ENCODE measurements at regions not wholly inside any gene's neighbourhood (a gene's known extent, or its start where the extent isn't known, plus 50 kb on each side); places are given as distances from the start of the nearest gene placed in this dataset.

- TF ChIP-seq, protein P1, sequence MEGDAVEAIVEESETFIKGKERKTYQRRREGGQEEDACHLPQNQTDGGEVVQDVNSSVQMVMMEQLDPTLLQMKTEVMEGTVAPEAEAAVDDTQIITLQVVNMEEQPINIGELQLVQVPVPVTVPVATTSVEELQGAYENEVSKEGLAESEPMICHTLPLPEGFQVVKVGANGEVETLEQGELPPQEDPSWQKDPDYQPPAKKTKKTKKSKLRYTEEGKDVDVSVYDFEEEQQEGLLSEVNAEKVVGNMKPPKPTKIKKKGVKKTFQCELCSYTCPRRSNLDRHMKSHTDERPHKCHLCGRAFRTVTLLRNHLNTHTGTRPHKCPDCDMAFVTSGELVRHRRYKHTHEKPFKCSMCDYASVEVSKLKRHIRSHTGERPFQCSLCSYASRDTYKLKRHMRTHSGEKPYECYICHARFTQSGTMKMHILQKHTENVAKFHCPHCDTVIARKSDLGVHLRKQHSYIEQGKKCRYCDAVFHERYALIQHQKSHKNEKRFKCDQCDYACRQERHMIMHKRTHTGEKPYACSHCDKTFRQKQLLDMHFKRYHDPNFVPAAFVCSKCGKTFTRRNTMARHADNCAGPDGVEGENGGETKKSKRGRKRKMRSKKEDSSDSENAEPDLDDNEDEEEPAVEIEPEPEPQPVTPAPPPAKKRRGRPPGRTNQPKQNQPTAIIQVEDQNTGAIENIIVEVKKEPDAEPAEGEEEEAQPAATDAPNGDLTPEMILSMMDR (IDR thresholded peaks at IDR 0.05; ENCODE audit: low read depth, low read length, missing control alignments), result no peak
- H3K4me3 ChIP-seq (replicated peaks; ENCODE audit: low read depth, low read length), result no peak overlapping the region
- DNase-seq (ENCODE audit: extremely low read depth, low read depth), result no peak
Measured at GRCh38 chr3:128550471-128551126, 57.6 kb upstream of the GATA2 start.

DNA sequence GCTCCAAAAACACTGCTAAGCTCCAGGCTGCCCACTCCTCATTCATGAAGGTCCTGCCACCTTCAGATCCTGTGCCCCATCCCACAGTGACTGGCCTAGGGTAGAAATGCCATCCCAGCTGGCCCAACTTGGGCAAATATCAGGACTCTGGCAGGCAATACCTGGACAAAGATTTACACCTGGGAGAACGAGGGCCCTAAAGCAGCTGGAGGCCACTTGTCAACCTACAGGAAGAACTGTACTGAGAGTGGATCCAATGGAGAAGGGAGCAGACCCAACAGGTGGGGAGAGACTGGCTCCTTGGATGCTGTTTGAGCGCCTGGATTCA, 57.1 kb upstream of the GATA2 start:
- no peak overlapping the region for H3K4me3 ChIP-seq (replicated peaks; ENCODE audit: low read depth, low read length)
- TF ChIP-seq, protein P1 (IDR thresholded peaks at IDR 0.05; ENCODE audit: low read depth, low read length, missing control alignments), result no peak
- no peak for DNase-seq (ENCODE audit: extremely low read depth, low read depth)

DNA sequence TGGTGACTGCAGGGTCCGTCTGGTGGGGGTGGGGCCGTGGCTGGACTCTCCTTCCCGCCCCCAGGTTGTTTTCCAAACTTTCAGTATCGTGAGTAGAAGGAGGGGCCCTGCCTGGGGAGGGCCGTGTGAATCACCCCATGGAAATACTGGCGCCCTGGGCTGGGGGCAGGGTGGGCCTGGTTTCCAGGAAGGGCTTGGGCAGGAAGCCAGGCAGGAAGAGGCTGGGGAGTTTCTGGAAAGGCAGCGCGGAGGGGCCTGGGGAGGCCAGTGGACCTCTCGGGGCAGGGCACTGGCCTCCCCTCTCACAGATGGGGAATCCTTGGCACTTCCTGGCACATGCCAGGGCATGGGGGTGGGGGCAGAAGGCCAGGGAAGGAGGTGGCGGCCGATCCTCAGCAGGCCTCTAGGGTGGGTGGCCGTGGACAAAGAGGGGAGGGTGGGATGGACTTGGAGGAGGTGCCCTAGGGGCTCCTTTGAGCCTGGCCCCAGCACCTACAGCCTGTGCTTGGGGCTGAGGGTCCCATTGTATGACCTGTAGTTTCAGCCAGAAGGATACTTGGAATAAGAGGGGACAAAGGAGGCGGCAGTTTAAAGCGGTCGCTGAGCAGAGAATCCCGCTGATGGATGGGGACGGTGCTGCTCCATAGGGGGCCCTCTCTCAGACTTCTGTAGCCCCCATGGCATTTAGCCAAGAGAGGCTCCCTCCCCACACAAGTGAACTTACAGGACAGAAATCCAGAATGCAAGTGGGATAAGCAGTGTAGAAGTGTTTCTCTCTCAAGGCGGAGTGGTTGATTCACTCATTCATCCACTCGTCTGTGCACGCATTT, 56.5 kb upstream of the GATA2 start:
- H3K4me3 ChIP-seq (replicated peaks; ENCODE audit: low read depth, low read length), result no peak overlapping the region
- DNase-seq (ENCODE audit: extremely low read depth, low read depth), result peak; percentile 39
- TF ChIP-seq, protein P1 (IDR thresholded peaks at IDR 0.05; ENCODE audit: low read depth, low read length, missing control alignments), result no peak

- DNase-seq (ENCODE audit: extremely low read depth, low read depth), result no peak
- H3K4me3 ChIP-seq (replicated peaks; ENCODE audit: low read depth, low read length), result no peak overlapping the region
- TF ChIP-seq, protein P1 (IDR thresholded peaks at IDR 0.05; ENCODE audit: low read depth, low read length, missing control alignments), result no peak
Measured at GRCh38 chr3:128548426-128549282, 55.7 kb upstream of the GATA2 start.

GRCh38 chr3:128548021-128548420, 55.0 kb upstream of the GATA2 start:
- TF ChIP-seq, protein P1 (IDR thresholded peaks at IDR 0.05; ENCODE audit: low read depth, low read length, missing control alignments), result no peak
- no peak overlapping the region for H3K4me3 ChIP-seq (replicated peaks; ENCODE audit: low read depth, low read length)
- DNase-seq (ENCODE audit: extremely low read depth, low read depth), result no peak

DNA sequence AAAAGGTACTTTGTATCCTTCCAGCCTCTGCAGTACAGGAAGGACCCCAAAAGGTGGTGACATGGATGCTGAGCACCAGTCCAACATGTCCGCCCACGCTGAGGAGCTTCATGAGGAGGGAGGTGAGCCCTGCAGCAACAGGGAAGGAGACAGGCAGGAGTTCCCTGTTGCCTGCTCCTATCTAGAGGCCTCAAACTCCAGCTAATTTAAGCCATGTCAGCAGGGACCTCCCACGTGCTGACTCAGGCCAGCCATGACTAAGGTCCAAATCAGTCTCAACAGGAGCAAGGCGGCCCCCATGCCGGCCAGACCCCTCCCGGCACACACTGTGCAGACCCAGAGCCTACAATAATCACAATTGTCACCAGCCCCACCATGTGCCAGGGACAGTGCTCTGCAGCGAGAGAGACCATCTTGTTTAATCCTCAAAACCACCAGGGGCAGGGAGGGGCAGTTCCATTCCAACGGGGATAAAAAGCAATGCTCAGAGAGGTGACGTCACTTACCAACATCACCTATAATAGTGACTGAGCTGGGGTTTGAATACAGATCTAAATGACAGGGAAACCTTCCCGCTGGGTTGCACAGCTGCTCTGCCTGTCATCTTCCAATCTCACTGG, 54.5 kb upstream of the GATA2 start:
- no peak for DNase-seq (ENCODE audit: extremely low read depth, low read depth)
- TF ChIP-seq, protein P1 (IDR thresholded peaks at IDR 0.05; ENCODE audit: low read depth, low read length, missing control alignments), result no peak
- H3K4me3 ChIP-seq (replicated peaks; ENCODE audit: low read depth, low read length), result no peak overlapping the region

All from HFF-Myc (cell line).